Keratinocyte (primary cell): ENCODE measurements at regions not wholly inside any gene's neighbourhood (a gene's known extent, or its start where the extent isn't known, plus 50 kb on each side); places are given as distances from the start of the nearest gene placed in this dataset.

Experiments
- DNase-seq: peaks from one replicate; pipeline ENCODE4 v3.0.0-alpha.2; 2011; ENCODE audit warnings: low read depth, missing footprints, low spot score
- FAIRE-seq: peaks from 2 replicates; lab custom pipeline; 2011; peaks lifted over from hg19 to GRCh38; lab: Jason Lieb, UNC
- H2AFZ ChIP-seq: 2 replicates; pipeline ENCODE4 v1.6.0; 2012; ENCODE audit warnings: low read length, control low read depth, inconsistent platforms; ENCODE audit not compliant: control insufficient read depth
- H3K27ac ChIP-seq: 2 replicates; pipeline ENCODE4 v1.5.1; 2011; ENCODE audit warnings: low read length; ENCODE audit not compliant: control insufficient read depth, insufficient read depth
- H3K27me3 ChIP-seq: 3 replicates; pipeline ENCODE4 v1.6.0; 2011; ENCODE audit warnings: low read length; ENCODE audit not compliant: control insufficient read depth, insufficient read depth; ENCODE audit errors: extremely low read depth
- H3K36me3 ChIP-seq, 2 experiments: 2 replicates in 1 of 2; 3 replicates in 1 of 2; pipeline ENCODE4 v1.5.1; 2011; ENCODE audit warnings: low read length in 2 of 2, mild to moderate bottlenecking in 1 of 2; ENCODE audit not compliant: control insufficient read depth in 2 of 2, insufficient read depth in 2 of 2; ENCODE audit errors: extremely low read depth in 1 of 2
- H3K4me1 ChIP-seq: 3 replicates; pipeline ENCODE4 v1.5.1; 2011; ENCODE audit warnings: low read length; ENCODE audit not compliant: control insufficient read depth, insufficient read depth; ENCODE audit errors: extremely low read depth
- H3K4me2 ChIP-seq: 3 replicates; pipeline ENCODE4 v1.6.0; 2011; ENCODE audit warnings: low read depth, low read length; ENCODE audit not compliant: control insufficient read depth, insufficient read depth; ENCODE audit errors: extremely low read depth
- H3K4me3 ChIP-seq, 3 experiments: fragments of 200-600 bp in 1 of 3; sonication (generic) in 1 of 3; 2 replicates in 2 of 3; 3 replicates in 1 of 3; pipeline ENCODE4 v1.5.1; 2011 to 2016; ENCODE audit warnings: low read length in 3 of 3, mild to moderate bottlenecking in 3 of 3, control low read depth in 2 of 3, inconsistent platforms in 1 of 3, low read depth in 1 of 3, mixed read lengths in 1 of 3, mixed run types in 1 of 3, moderate library complexity in 1 of 3; ENCODE audit not compliant: control insufficient read depth in 2 of 3, insufficient read depth in 2 of 3; ENCODE audit errors: extremely low read depth in 1 of 3
- H3K79me2 ChIP-seq: 2 replicates; pipeline ENCODE4 v1.6.0; 2012; ENCODE audit warnings: low read length; ENCODE audit not compliant: control insufficient read depth, insufficient read depth
- H3K9ac ChIP-seq: 3 replicates; pipeline ENCODE4 v1.6.0; 2011; ENCODE audit warnings: low read length; ENCODE audit not compliant: control insufficient read depth, insufficient read depth; ENCODE audit errors: extremely low read depth
- H3K9me1 ChIP-seq: 3 replicates; pipeline ENCODE4 v1.6.0; 2011; ENCODE audit warnings: low read length; ENCODE audit not compliant: control insufficient read depth, insufficient read depth; ENCODE audit errors: extremely low read depth
- H3K9me3 ChIP-seq: 2 replicates; pipeline ENCODE4 v1.5.1; 2012; ENCODE audit warnings: low read depth, low read length; ENCODE audit not compliant: control insufficient read depth
- H4K20me1 ChIP-seq: 3 replicates; pipeline ENCODE4 v1.6.0; 2011; ENCODE audit warnings: low read length; ENCODE audit not compliant: control insufficient read depth, insufficient read depth; ENCODE audit errors: extremely low read depth
- CTCF ChIP-seq, 3 experiments: IDR thresholded peaks in 1 of 3; conservative IDR thresholded peaks in 1 of 3; optimal IDR thresholded peaks in 1 of 3; 2 replicates in 2 of 3; 3 replicates in 1 of 3; pipeline versions ENCODE3 to v1.5.1; 2011; ENCODE audit warnings: low read length in 3 of 3, mild to moderate bottlenecking in 3 of 3, moderate library complexity in 2 of 3, control low read depth in 1 of 3, inconsistent platforms in 1 of 3; ENCODE audit not compliant: insufficient read depth in 2 of 3; ENCODE audit errors: extremely low read depth in 1 of 3
- EZH2 ChIP-seq: IDR thresholded peaks from one replicate; pipeline ENCODE4 v1.6.1; 2012; ENCODE audit warnings: inconsistent platforms, mild to moderate bottlenecking, low read length, moderate library complexity
- dilution Hi-C: fragments of 300-500 bp; cut with MboI; formaldehyde crosslinking; loops from one replicate; pipeline ENCODE4 v1.7.0; 2020; ENCODE audit warnings: low sequenced_read_pairs; ENCODE audit not compliant: extremely low pct_ligation_motif_present

- Histone ChIP-seq H3K4me2 (no peak overlapping the region), H3K36me3 (no peaks in the 10 kb centered on the region), H3K9me1 (no peaks in the 10 kb centered on the region), H3K79me2 (no peaks in the 10 kb centered on the region), H4K20me1 (no peaks in the 10 kb centered on the region), H3K4me1 (no peaks in the 10 kb centered on the region), H3K4me3 (no peak overlapping the region), H3K9ac (no peak overlapping the region), H2AFZ (no peak overlapping the region), H3K27ac (no peak overlapping the region), H3K27me3 (no peaks in the 10 kb centered on the region), H3K9me3 (no peaks in the 10 kb centered on the region)
- TF ChIP-seq CTCF (optimal IDR thresholded peaks at IDR 0.05 in 1 of 3, IDR thresholded peaks at IDR 0.05 in 1 of 3, conservative IDR thresholded peaks at IDR 0.05 in 1 of 3; ENCODE audit: extremely low read depth in 1 of 3, insufficient read depth in 2 of 3, low read length in 3 of 3) (no peak), EZH2 (no peak)
- DNase-seq (no peak), FAIRE-seq (no peak)
- dilution Hi-C loops: no loop called here
Observed at GRCh38 chr6:14790976-14791375, 454.9 kb upstream of the JARID2 start.

- Histone ChIP-seq H3K4me1 (no peaks in the 10 kb centered on the region), H3K27me3 (no peaks in the 10 kb centered on the region), H3K9me1 (no peaks in the 10 kb centered on the region), H4K20me1 (no peaks in the 10 kb centered on the region), H3K4me2 (no peak overlapping the region), H3K9ac (no peak overlapping the region), H3K4me3 (no peak overlapping the region), H3K27ac (no peak overlapping the region), H3K9me3 (no peaks in the 10 kb centered on the region), H3K36me3 (no peaks in the 10 kb centered on the region), H2AFZ (no peak overlapping the region), H3K79me2 (no peaks in the 10 kb centered on the region)
- dilution Hi-C loops: no loop called here
- DNase-seq (no peak), FAIRE-seq (no peak)
- no peak for TF ChIP-seq CTCF (optimal IDR thresholded peaks at IDR 0.05 in 1 of 3, IDR thresholded peaks at IDR 0.05 in 1 of 3, conservative IDR thresholded peaks at IDR 0.05 in 1 of 3; ENCODE audit: extremely low read depth in 1 of 3, insufficient read depth in 2 of 3, low read length in 3 of 3)
- no peak for TF ChIP-seq EZH2
Observed at GRCh38 chr6:14791526-14791925, 454.3 kb upstream of the JARID2 start.
